Loucy (cell line): ENCODE measurements at regions not wholly inside any gene's neighbourhood (a gene's known extent, or its start where the extent isn't known, plus 50 kb on each side); places are given as distances from the start of the nearest gene placed in this dataset.

Source experiments
- EZH2phosphoT487 ChIP-seq: fragments of 200-600 bp; IDR thresholded peaks from 2 replicates; pipeline ENCODE4 v1.6.1; 2018; ENCODE audit warnings: antibody characterized with exemption, mild to moderate bottlenecking, moderate library complexity, borderline replicate concordance
- TF ChIP-seq, protein P1 (sequence below): fragments of 200-600 bp; sonication (generic); conservative IDR thresholded peaks from 2 replicates; pipeline ENCODE4 v1.5.1; 2014; ENCODE audit warnings: mild to moderate bottlenecking, antibody characterized with exemption, low read length

DNA sequence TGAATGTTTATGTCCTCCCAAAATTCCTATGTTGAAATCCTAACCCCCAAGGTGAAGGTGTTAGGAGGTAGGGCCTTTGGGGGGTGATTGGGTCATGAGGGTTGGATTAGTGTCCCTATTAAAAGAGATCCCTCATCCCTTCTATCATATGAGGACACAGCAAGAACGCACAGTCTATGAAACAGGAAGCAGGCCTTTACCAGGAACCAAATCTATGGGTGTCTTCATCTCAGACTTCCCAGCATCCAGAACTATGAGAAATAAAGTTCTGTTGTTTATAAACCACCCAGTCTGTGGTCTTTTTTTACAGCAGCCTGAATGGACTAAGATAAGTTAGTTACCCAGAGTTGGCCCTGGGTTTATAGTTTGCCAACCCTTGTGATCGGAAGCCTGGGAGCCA, 153.1 kb downstream of the INO80D start:
- TF ChIP-seq, protein P1, sequence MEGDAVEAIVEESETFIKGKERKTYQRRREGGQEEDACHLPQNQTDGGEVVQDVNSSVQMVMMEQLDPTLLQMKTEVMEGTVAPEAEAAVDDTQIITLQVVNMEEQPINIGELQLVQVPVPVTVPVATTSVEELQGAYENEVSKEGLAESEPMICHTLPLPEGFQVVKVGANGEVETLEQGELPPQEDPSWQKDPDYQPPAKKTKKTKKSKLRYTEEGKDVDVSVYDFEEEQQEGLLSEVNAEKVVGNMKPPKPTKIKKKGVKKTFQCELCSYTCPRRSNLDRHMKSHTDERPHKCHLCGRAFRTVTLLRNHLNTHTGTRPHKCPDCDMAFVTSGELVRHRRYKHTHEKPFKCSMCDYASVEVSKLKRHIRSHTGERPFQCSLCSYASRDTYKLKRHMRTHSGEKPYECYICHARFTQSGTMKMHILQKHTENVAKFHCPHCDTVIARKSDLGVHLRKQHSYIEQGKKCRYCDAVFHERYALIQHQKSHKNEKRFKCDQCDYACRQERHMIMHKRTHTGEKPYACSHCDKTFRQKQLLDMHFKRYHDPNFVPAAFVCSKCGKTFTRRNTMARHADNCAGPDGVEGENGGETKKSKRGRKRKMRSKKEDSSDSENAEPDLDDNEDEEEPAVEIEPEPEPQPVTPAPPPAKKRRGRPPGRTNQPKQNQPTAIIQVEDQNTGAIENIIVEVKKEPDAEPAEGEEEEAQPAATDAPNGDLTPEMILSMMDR: no peak
- TF ChIP-seq EZH2phosphoT487: no peak
